RWPE2 (cell line): ENCODE measurements at regions not wholly inside any gene's neighbourhood (a gene's known extent, or its start where the extent isn't known, plus 50 kb on each side); places are given as distances from the start of the nearest gene placed in this dataset.

Experiments used
- ATAC-seq: fragments of 200-7000 bp; cut with Tn5 transposase; 3 replicates; pipeline ENCODE4 v1.9.1; 2021; ENCODE audit warnings: low read depth
- DNase-seq: peaks from one replicate; pipeline ENCODE4 v3.0.0-alpha.2; 2020; ENCODE audit warnings: low spot score
- H3K27ac ChIP-seq: fragments of 450-650 bp; 2 replicates; pipeline ENCODE4 v1.5.1; 2017; ENCODE audit warnings: mild to moderate bottlenecking; ENCODE audit not compliant: poor library complexity, severe bottlenecking
- H3K27me3 ChIP-seq: fragments of 250-450 bp; sonication (Bioruptor Pico); 2 replicates; pipeline ENCODE4 v1.5.1; 2021; ENCODE audit warnings: mild to moderate bottlenecking, moderate library complexity; ENCODE audit not compliant: insufficient read depth, poor library complexity, severe bottlenecking
- H3K36me3 ChIP-seq: fragments of 250-450 bp; sonication (Bioruptor Pico); 2 replicates; pipeline ENCODE4 v1.5.1; 2020; ENCODE audit warnings: low read depth, mild to moderate bottlenecking, moderate library complexity
- H3K4me1 ChIP-seq: fragments of 250-450 bp; sonication (Bioruptor Pico); 2 replicates; pipeline ENCODE4 v1.5.1; 2021; ENCODE audit warnings: mild to moderate bottlenecking, moderate library complexity; ENCODE audit not compliant: insufficient read depth, poor library complexity, severe bottlenecking
- H3K4me3 ChIP-seq: fragments of 250-450 bp; sonication (Bioruptor Pico); 2 replicates; pipeline ENCODE4 v1.5.1; 2021; ENCODE audit warnings: mild to moderate bottlenecking, moderate library complexity; ENCODE audit not compliant: severe bottlenecking
- H3K9me3 ChIP-seq: fragments of 250-450 bp; sonication (Bioruptor Pico); 2 replicates; pipeline ENCODE4 v1.5.1; 2021; ENCODE audit warnings: mild to moderate bottlenecking, moderate library complexity; ENCODE audit not compliant: severe bottlenecking
- TF ChIP-seq, protein P1 (sequence below): fragments of 450-650 bp; IDR thresholded peaks from one replicate; pipeline ENCODE4 v1.5.1; 2017; ENCODE audit warnings: mild to moderate bottlenecking, moderate library complexity; ENCODE audit not compliant: poor library complexity, severe bottlenecking

DNA sequence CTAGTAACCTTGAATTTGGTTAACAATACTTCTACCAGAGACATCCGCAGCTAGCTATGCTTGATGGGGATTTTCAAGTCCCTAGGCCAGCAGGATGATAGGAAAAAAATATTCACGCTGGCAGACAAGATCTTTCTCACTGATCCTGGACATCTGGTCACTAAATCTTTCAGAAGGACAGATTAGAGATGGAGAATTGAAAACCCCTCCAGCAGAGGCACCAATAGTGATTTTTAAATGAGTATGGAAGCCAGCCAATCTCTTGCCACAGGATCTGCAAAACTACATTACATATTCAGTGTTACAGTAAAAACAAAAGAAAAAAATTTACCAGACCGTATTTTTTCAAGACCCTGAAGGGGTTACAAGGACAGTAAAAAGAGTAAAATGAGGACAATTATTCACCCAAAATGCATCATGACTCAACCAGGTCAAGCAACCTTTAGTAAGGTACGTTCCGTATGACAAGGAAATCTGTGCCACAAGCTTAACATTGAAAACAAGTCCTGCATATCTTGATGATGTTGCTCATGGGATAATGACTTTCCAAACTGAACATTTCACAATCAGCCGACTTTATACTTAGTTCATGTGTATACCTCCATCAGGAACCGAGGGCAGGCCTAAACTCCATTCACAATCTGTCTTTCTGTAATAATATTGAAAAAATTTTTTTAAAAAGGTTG lies 239.5 kb downstream of the GXYLT1 start:
- no peaks in the 10 kb centered on the region for H3K36me3 ChIP-seq
- no peaks in the 10 kb centered on the region for H3K27me3 ChIP-seq
- DNase-seq (no peak), ATAC-seq (no peak)
- TF ChIP-seq, protein P1, sequence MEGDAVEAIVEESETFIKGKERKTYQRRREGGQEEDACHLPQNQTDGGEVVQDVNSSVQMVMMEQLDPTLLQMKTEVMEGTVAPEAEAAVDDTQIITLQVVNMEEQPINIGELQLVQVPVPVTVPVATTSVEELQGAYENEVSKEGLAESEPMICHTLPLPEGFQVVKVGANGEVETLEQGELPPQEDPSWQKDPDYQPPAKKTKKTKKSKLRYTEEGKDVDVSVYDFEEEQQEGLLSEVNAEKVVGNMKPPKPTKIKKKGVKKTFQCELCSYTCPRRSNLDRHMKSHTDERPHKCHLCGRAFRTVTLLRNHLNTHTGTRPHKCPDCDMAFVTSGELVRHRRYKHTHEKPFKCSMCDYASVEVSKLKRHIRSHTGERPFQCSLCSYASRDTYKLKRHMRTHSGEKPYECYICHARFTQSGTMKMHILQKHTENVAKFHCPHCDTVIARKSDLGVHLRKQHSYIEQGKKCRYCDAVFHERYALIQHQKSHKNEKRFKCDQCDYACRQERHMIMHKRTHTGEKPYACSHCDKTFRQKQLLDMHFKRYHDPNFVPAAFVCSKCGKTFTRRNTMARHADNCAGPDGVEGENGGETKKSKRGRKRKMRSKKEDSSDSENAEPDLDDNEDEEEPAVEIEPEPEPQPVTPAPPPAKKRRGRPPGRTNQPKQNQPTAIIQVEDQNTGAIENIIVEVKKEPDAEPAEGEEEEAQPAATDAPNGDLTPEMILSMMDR = no peak
- no peak overlapping the region for H3K4me3 ChIP-seq
- no peaks in the 10 kb centered on the region for H3K4me1 ChIP-seq
- no peak overlapping the region for H3K27ac ChIP-seq
- H3K9me3 ChIP-seq = no peaks in the 10 kb centered on the region

DNA sequence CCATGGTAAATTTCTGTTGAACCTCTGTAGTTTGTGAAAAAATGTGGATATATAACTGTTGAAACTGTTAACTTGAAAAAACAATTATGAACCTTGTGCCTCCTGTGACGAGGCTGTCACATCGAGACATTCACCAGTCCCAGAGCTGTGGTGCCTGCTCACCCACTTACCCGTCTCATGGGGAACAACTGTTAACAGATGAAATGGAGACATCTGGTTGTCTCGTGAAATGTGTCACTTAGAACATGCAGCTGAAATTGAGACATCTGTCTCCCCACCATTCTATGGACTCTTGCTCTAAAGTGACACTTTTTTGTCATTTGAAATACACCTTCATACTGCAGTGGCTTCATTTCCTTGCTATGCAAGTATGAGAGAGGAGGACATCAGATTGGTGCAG lies 240.6 kb downstream of the GXYLT1 start:
- Histone ChIP-seq H3K27me3 (no peaks in the 10 kb centered on the region), H3K9me3 (no peaks in the 10 kb centered on the region), H3K4me3 (no peak overlapping the region), H3K36me3 (no peaks in the 10 kb centered on the region), H3K4me1 (no peaks in the 10 kb centered on the region), H3K27ac (no peak overlapping the region)
- ATAC-seq (no peak), DNase-seq (no peak)
- TF ChIP-seq, protein P1 = no peak

DNA sequence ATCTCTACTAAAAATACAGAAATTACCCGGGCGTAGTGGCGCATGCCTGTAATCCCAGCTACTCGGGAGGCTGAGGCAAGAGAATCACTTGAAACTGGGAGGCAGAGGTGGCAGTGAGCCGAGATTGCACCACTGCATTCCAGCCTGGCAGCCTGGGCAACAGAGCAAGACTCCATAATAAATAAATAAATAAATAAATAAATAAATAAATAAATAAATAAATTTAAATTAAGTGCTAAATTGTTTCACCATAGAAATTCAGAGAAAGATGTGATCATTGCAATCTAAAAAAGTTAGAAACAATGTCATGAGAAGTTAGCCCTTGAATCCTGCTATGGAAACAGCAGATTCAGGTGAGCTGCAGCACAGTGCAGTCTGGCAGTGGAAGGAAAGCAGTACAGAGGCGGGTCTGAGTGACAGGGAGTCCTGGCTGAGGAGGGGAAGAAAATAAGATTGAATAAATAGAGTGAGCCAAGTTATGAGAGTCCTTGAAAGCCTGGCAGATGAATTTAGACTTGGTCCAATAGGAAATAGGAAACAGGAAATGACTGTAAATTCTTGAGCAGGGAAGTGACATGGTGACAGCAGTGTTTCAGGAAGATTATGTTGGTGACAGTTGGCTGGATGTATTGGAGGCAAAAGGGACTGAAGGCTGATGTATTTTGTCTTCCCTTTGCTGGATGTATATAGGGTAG lies 241.5 kb downstream of the GXYLT1 start:
- no peaks in the 10 kb centered on the region for H3K27me3 ChIP-seq
- no peaks in the 10 kb centered on the region for H3K36me3 ChIP-seq
- no peak overlapping the region for H3K4me3 ChIP-seq
- no peaks in the 10 kb centered on the region for H3K4me1 ChIP-seq
- H3K9me3 ChIP-seq = no peaks in the 10 kb centered on the region
- DNase-seq (no peak), ATAC-seq (no peak)
- no peak overlapping the region for H3K27ac ChIP-seq
- TF ChIP-seq, protein P1 = no peak

DNA sequence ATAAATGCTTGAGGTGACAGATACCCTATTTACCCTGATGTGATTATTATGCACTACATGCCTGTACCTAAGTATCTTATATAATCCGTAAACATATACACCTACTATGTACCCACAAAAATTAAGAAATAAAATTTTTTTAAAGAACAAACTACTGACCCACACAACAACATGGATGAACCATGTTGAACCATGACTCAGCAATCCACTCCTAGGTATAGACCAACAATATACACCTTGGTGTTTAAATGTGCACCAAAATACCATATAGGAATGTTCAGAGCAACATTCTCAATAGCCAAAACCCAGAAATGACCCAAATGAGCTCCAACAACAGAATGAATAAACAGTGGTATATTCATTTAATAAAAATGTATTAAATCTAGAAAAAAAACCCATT lies 245.1 kb downstream of the GXYLT1 start:
- DNase-seq (no peak), ATAC-seq (no peak)
- no peak overlapping the region for H3K4me3 ChIP-seq
- peaks cover 2% of the 10 kb centered on the region for H3K27me3 ChIP-seq
- H3K36me3 ChIP-seq = no peaks in the 10 kb centered on the region
- no peak overlapping the region for H3K27ac ChIP-seq
- TF ChIP-seq, protein P1 = no peak
- no peaks in the 10 kb centered on the region for H3K4me1 ChIP-seq
- H3K9me3 ChIP-seq = no peaks in the 10 kb centered on the region

DNA sequence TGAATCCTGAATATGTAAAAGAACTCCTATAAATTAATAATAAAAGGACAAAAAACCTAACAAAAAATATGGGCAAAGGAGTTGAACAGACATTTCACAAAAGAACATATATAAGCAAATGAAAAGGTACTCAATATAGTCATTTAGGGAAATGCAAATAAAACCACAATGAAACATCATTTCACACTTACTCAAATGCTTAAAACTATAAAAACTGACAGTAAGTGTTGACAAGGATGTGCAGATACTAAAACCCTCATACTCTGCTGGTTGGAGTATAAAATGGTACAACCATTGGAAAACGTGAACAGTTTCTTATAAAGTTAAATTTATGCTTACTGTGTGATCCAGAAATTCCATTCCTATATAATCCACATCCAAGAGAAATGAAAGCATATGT lies 247.1 kb downstream of the GXYLT1 start:
- ATAC-seq (no peak), DNase-seq (no peak)
- peaks cover 2% of the 10 kb centered on the region for H3K27me3 ChIP-seq
- no peaks in the 10 kb centered on the region for H3K9me3 ChIP-seq
- no peaks in the 10 kb centered on the region for H3K36me3 ChIP-seq
- no peak overlapping the region for H3K4me3 ChIP-seq
- H3K27ac ChIP-seq = no peak overlapping the region
- TF ChIP-seq, protein P1 = no peak
- H3K4me1 ChIP-seq = no peaks in the 10 kb centered on the region
